ENCODE measurements at regions not wholly inside any gene's neighbourhood (a gene's known extent, or its start where the extent isn't known, plus 50 kb on each side); places are given as distances from the start of the nearest gene placed in this dataset.

DNA sequence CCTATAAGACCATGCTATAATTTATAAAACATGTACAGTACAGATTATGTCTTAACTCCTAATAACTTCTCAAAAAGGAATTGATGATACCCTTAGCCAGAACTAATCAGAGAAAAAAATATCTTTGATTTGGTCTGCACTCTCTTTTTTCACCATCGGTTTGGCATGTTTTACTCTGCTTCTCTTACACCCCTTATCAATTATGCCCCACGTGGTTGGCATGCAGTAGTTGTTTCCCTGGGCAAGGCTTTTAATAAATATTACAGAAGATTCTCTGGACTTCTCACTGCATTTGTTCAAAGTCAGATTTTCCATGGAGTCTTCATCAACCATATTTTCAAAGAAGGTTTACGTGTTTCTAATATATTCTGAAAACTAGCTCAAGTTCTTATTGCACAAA lies 167.4 kb upstream of the LRIG3 start:
- DNase-seq (ENCODE audit: insufficient read length, low spot score) (no peak), FAIRE-seq (no peak)
- TF ChIP-seq SPI1 (IDR thresholded peaks at IDR 0.05; ENCODE audit: low read depth, low read length) (no peak), PAX5 (IDR thresholded peaks at IDR 0.05; ENCODE audit: insufficient read depth, low read length, severe bottlenecking) (no peak)

DNA sequence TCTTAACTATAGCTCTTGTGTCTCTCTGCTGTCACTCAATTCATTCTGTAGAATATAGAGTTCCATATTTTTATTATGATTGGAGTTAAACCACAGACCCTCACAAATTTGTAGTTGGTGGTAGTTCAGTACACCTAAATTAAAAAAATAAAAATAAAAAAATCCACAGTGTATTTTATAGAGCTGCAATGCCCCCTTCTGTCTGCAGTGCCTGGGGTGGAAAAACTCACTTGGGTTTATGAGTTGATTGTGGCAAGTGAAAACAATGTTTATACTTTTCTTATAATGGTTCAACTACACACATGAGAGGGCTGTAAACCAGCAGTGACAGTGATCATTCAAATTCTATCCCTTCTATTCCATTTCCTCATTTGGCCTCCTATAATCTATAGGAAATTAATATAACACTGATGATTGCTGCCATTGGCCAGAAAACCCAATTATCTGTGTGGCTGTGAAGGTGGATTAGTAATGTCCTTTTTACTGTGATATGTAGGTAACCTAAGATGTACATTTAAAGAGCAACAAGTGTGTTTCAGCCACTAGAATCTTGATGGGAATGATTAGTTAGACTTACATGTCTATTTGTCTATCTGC lies 166.9 kb upstream of the LRIG3 start:
- no peak for FAIRE-seq
- TF ChIP-seq POLR2A (IDR thresholded peaks at IDR 0.05; ENCODE audit: low read depth, low read length) (no peak), POLR2AphosphoS5 (IDR thresholded peaks at IDR 0.05; ENCODE audit: low read depth, low read length) (no peak), TAF1 (IDR thresholded peaks at IDR 0.05; ENCODE audit: low read depth, low read length) (no peak), PAX5 (IDR thresholded peaks at IDR 0.05; ENCODE audit: insufficient read depth, low read length, severe bottlenecking) (no peak), SPI1 (IDR thresholded peaks at IDR 0.05; ENCODE audit: low read depth, low read length) (no peak), POU2F2 (IDR thresholded peaks at IDR 0.05; ENCODE audit: low read depth, low read length) (no peak)

DNA sequence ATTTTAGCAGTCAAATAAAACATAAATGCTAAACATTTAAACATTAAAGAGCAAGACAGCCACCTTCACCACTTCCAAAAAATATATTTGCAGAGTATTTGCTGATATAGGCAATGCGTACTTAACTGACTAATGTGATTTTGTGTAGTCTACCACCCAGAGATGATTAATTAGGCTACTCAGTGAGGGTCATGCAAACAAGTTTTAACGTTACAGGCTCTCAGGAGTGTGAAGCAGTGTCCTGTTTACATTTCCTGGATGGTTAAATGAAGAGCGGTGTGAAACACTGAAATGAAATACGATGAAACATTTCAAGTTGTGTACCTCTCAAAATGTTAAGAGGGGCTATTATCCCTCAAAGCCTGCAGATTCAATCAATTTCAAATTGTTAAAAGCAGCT lies 165.8 kb upstream of the LRIG3 start:
- no peak for TF ChIP-seq TAF1 (IDR thresholded peaks at IDR 0.05; ENCODE audit: low read depth, low read length)
- no peak for TF ChIP-seq POLR2A (IDR thresholded peaks at IDR 0.05; ENCODE audit: low read depth, low read length)
- DNase-seq (ENCODE audit: insufficient read length, low spot score): no peak
- no peak for FAIRE-seq

More for the DNA sequence above, 166.9 kb upstream of the LRIG3 start:
- no peak for DNase-seq (ENCODE audit: insufficient read length, low spot score)

DNA sequence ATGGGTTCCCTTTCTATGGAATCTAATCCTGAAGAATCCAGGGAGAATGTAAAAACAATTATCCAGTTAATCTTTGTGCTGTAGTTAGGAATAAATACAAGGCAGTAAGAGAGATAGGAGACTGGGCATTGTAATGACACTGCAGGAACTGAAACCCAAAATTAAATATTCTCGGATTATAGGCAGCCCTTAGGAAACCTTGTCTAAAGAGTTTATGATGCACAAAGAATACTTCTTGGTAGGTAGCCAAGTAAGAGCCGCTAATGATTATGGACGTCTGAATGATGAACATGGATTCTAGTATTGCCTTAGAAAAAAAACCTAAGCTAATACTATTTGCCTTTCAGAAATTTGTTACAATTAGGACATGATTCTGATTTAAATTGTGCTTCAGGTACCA lies 165.4 kb upstream of the LRIG3 start:
- FAIRE-seq: no peak
- TF ChIP-seq POLR2AphosphoS5 (IDR thresholded peaks at IDR 0.05; ENCODE audit: low read depth, low read length) (no peak), POU2F2 (IDR thresholded peaks at IDR 0.05; ENCODE audit: low read depth, low read length) (no peak)
- no peak for DNase-seq (ENCODE audit: insufficient read length, low spot score)

DNA sequence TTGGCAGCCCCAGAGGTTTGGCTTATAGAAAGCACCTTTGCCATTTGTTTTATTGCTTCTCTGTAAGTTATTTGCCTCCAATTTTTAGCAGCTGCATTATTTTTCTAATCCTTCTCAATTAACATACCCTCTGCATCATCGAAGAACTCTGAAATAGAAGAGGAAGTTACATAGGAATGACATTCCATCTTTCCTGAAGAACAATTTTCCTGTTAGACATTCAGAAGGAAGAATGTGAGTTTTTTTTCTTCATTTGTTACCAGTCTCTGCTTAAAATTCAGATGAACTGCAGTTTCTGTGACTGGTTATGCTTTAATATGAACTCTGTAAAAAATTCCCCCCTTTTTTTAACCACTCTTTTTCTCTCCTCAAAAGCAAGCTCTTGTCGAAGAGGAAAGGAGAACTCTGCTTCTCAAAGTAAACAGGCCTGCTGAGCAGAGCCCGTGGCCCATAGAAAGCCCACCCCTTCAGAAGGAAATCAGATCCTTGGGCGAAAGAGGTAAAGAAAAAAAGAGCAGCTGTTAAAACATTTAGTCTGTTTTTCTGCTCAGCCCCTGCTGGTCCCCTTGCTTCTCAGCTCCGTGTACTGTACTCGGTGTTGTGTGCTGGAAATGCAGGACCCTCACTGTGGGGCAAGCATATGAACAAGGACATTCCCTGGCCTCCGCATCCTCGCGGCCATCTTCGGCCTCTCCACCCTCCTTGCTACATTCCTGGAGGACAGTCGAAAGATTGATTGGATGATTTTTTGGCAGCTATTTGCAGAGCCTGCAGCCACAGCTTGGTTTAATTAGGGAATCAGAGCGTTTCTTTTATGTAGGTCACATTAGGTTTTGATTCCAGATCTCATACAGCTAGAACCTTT lies 164.4 kb upstream of the LRIG3 start:
- TF ChIP-seq PAX5 (IDR thresholded peaks at IDR 0.05; ENCODE audit: insufficient read depth, low read length, severe bottlenecking) (no peak), POU2F2 (IDR thresholded peaks at IDR 0.05; ENCODE audit: low read depth, low read length) (no peak), POLR2A (IDR thresholded peaks at IDR 0.05; ENCODE audit: low read depth, low read length) (no peak), TAF1 (IDR thresholded peaks at IDR 0.05; ENCODE audit: low read depth, low read length) (no peak), POLR2AphosphoS5 (IDR thresholded peaks at IDR 0.05; ENCODE audit: low read depth, low read length) (no peak), SPI1 (IDR thresholded peaks at IDR 0.05; ENCODE audit: low read depth, low read length) (no peak)
- FAIRE-seq (no peak), DNase-seq (ENCODE audit: insufficient read length, low spot score) (no peak)

DNA sequence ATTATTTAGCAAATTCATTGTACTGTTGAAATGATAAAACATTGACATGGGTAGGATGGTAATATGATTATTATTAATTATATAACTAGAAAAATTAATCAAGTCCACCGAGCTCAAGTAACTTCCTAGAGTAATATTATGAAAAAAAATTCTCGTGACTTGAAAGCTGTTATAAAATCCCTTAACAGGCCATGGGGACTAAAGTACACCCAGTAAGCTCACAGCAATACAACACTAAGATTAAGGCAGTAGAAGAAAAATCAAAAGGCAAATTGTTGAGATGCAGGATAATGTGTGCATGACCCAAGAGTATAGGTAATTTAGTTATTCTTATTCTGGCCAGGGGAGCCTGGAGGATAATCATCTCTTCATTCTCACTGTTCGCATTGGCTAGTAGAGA lies 162.6 kb upstream of the LRIG3 start:
- DNase-seq (ENCODE audit: insufficient read length, low spot score) (no peak), FAIRE-seq (no peak)
- TF ChIP-seq SPI1 (IDR thresholded peaks at IDR 0.05; ENCODE audit: low read depth, low read length) (no peak), POLR2AphosphoS5 (IDR thresholded peaks at IDR 0.05; ENCODE audit: low read depth, low read length) (no peak), POU2F2 (IDR thresholded peaks at IDR 0.05; ENCODE audit: low read depth, low read length) (no peak), POLR2A (IDR thresholded peaks at IDR 0.05; ENCODE audit: low read depth, low read length) (no peak), PAX5 (IDR thresholded peaks at IDR 0.05; ENCODE audit: insufficient read depth, low read length, severe bottlenecking) (no peak), TAF1 (IDR thresholded peaks at IDR 0.05; ENCODE audit: low read depth, low read length) (no peak)

DNA sequence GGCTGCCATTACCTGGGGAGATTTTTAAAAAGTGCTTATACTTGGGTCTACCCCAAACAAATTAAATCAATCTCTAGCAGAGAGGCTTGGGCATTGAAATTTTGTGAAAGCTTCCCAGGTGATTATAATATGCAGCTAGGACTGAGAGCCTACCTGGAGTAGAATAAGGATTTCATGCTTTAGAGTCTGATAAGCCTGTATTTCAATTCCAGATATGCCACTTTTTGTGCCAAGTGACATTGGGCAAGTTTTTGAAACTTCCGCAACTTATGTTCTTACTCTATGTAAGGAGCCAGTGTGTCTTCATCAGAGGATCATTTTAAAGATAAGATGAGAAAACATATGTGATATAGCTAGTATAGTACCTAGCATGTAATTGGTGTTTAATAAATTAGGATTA lies 159.8 kb upstream of the LRIG3 start:
- FAIRE-seq: no peak

DNA sequence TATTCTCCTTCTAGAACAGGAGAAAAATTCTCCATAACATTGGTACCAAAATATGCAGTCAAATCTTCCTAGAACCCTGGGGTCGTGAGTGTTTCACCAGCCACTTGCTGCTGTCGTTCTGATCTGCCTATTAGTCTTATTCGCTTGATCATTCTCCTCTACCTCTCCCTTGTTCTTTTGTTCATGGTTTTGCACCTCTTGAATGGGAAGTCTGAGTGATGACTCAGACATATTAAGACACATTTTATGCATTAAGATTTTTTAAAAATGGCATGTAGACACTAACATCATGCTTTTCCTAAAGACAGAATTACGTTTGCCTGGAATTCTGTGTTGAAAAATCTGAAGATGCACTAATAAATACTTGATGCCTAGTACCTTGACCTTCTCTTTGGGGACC lies 159.2 kb upstream of the LRIG3 start:
- TF ChIP-seq PAX5 (IDR thresholded peaks at IDR 0.05; ENCODE audit: insufficient read depth, low read length, severe bottlenecking) (no peak), POU2F2 (IDR thresholded peaks at IDR 0.05; ENCODE audit: low read depth, low read length) (no peak), TAF1 (IDR thresholded peaks at IDR 0.05; ENCODE audit: low read depth, low read length) (no peak), POLR2A (IDR thresholded peaks at IDR 0.05; ENCODE audit: low read depth, low read length) (no peak), SPI1 (IDR thresholded peaks at IDR 0.05; ENCODE audit: low read depth, low read length) (no peak), POLR2AphosphoS5 (IDR thresholded peaks at IDR 0.05; ENCODE audit: low read depth, low read length) (no peak)
- FAIRE-seq: no peak
- no peak for DNase-seq (ENCODE audit: insufficient read length, low spot score)

More for the DNA sequence above, 159.8 kb upstream of the LRIG3 start:
- no peak for DNase-seq (ENCODE audit: insufficient read length, low spot score)
- no peak for TF ChIP-seq POLR2AphosphoS5 (IDR thresholded peaks at IDR 0.05; ENCODE audit: low read depth, low read length)
- TF ChIP-seq PAX5 (IDR thresholded peaks at IDR 0.05; ENCODE audit: insufficient read depth, low read length, severe bottlenecking): no peak
- TF ChIP-seq POU2F2 (IDR thresholded peaks at IDR 0.05; ENCODE audit: low read depth, low read length): no peak
- TF ChIP-seq TAF1 (IDR thresholded peaks at IDR 0.05; ENCODE audit: low read depth, low read length): no peak
- no peak for TF ChIP-seq SPI1 (IDR thresholded peaks at IDR 0.05; ENCODE audit: low read depth, low read length)
- no peak for TF ChIP-seq POLR2A (IDR thresholded peaks at IDR 0.05; ENCODE audit: low read depth, low read length)

DNA sequence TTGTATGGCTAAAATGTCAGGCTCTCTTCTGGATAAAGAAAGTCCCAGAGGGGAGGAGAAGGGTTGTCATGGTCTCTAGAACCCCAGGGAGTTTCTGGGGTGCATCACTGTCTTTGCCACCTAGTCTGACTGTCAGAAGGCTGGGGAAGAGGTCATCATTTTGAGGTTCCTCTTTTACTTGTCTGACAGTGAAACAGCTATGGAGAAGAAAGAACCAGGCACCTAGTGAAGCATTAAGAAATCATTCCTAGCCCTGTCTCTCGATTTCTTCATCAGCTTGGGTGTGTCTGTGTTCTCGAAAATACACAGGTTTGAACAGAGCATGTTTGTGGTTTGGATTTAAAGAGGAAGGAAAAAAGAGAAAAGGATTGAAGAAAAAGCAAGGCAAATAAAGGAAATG lies 158.7 kb upstream of the LRIG3 start:
- DNase-seq (ENCODE audit: insufficient read length, low spot score): no peak
- FAIRE-seq: no peak
- TF ChIP-seq PAX5 (IDR thresholded peaks at IDR 0.05; ENCODE audit: insufficient read depth, low read length, severe bottlenecking) (no peak), SPI1 (IDR thresholded peaks at IDR 0.05; ENCODE audit: low read depth, low read length) (no peak), POLR2AphosphoS5 (IDR thresholded peaks at IDR 0.05; ENCODE audit: low read depth, low read length) (no peak), TAF1 (IDR thresholded peaks at IDR 0.05; ENCODE audit: low read depth, low read length) (no peak), POLR2A (IDR thresholded peaks at IDR 0.05; ENCODE audit: low read depth, low read length) (no peak), POU2F2 (IDR thresholded peaks at IDR 0.05; ENCODE audit: low read depth, low read length) (no peak)
